H9 (cell line): ENCODE measurements at regions not wholly inside any gene's neighbourhood (a gene's known extent, or its start where the extent isn't known, plus 50 kb on each side); places are given as distances from the start of the nearest gene placed in this dataset.

ENCODE experiments used
- DNase-seq: peaks from one replicate; pipeline ENCODE4 v3.0.0-alpha.2; 2017
- H2AFZ ChIP-seq: one replicate; pipeline ENCODE4 v1.6.1; 2013; ENCODE audit warnings: mild to moderate bottlenecking, low read length, control low read depth, moderate library complexity
- H2AK5ac ChIP-seq: 2 replicates; pipeline ENCODE4 v1.6.1; 2013; ENCODE audit warnings: low read length, control low read depth, mixed read lengths; ENCODE audit not compliant: insufficient read length
- H2BK120ac ChIP-seq: one replicate; pipeline ENCODE4 v1.6.1; 2013; ENCODE audit warnings: low read depth, mild to moderate bottlenecking, low read length, control low read depth, inconsistent platforms; ENCODE audit not compliant: poor library complexity, severe bottlenecking
- H2BK12ac ChIP-seq: 2 replicates; pipeline ENCODE4 v1.6.1; 2013; ENCODE audit warnings: low read length, control low read depth, mixed read lengths, low read depth; ENCODE audit not compliant: insufficient read length
- H2BK15ac ChIP-seq: 2 replicates; pipeline ENCODE4 v1.6.1; 2013; ENCODE audit warnings: low read depth, low read length, control low read depth
- H2BK20ac ChIP-seq: one replicate; pipeline ENCODE4 v1.6.1; 2013; ENCODE audit warnings: low read depth, mild to moderate bottlenecking, low read length, control low read depth, inconsistent platforms; ENCODE audit not compliant: poor library complexity, severe bottlenecking
- H2BK5ac ChIP-seq: 2 replicates; pipeline ENCODE4 v1.6.1; 2013; ENCODE audit warnings: low read length, control low read depth, mixed read lengths; ENCODE audit not compliant: insufficient read length
- H3K14ac ChIP-seq: 2 replicates; pipeline ENCODE4 v1.6.1; 2013; ENCODE audit warnings: low read length, control low read depth; ENCODE audit not compliant: insufficient read depth
- H3K18ac ChIP-seq: 2 replicates; pipeline ENCODE4 v1.6.1; 2013; ENCODE audit warnings: low read depth, mild to moderate bottlenecking, mixed read lengths, low read length, control low read depth; ENCODE audit not compliant: insufficient read length
- H3K23ac ChIP-seq: 2 replicates; pipeline ENCODE4 v1.6.1; 2013; ENCODE audit warnings: low read length, control low read depth, mixed read lengths, low read depth; ENCODE audit not compliant: insufficient read length
- H3K23me2 ChIP-seq: 2 replicates; pipeline ENCODE4 v1.6.1; 2013; ENCODE audit warnings: low read depth, mild to moderate bottlenecking, mixed read lengths, low read length, control low read depth; ENCODE audit not compliant: insufficient read length, poor library complexity, severe bottlenecking
- H3K27ac ChIP-seq: 2 replicates; pipeline ENCODE4 v1.5.1; 2013; ENCODE audit warnings: low read length, control low read depth, mixed read lengths, low read depth; ENCODE audit not compliant: insufficient read length
- H3K27me3 ChIP-seq: 2 replicates; pipeline ENCODE4 v1.6.1; 2013; ENCODE audit warnings: low read length, control low read depth, inconsistent platforms; ENCODE audit not compliant: insufficient read depth
- H3K4ac ChIP-seq: 2 replicates; pipeline ENCODE4 v1.6.1; 2013; ENCODE audit warnings: low read depth, mild to moderate bottlenecking, control low read depth, inconsistent platforms, low read length, moderate library complexity
- H3K4me1 ChIP-seq: 2 replicates; pipeline ENCODE4 v1.6.1; 2013; ENCODE audit warnings: low read length, control low read depth, inconsistent platforms; ENCODE audit not compliant: insufficient read depth
- H3K4me2 ChIP-seq: 2 replicates; pipeline ENCODE4 v1.6.1; 2013; ENCODE audit warnings: low read length, control low read depth, mixed read lengths; ENCODE audit not compliant: insufficient read length, insufficient read depth
- H3K56ac ChIP-seq: 2 replicates; pipeline ENCODE4 v1.6.1; 2013; ENCODE audit warnings: low read depth, mild to moderate bottlenecking, mixed read lengths, low read length, control low read depth; ENCODE audit not compliant: insufficient read length
- H3K79me1 ChIP-seq: 2 replicates; pipeline ENCODE4 v1.6.1; 2013; ENCODE audit warnings: low read depth, mild to moderate bottlenecking, moderate library complexity, low read length, control low read depth, inconsistent platforms; ENCODE audit not compliant: insufficient read depth, poor library complexity, severe bottlenecking
- H3K79me2 ChIP-seq: 2 replicates; pipeline ENCODE4 v1.6.1; 2013; ENCODE audit warnings: low read length, control low read depth, inconsistent platforms; ENCODE audit not compliant: insufficient read depth
- H3K9ac ChIP-seq: 2 replicates; pipeline ENCODE4 v1.6.1; 2013; ENCODE audit warnings: low read length, control low read depth, mixed read lengths; ENCODE audit not compliant: insufficient read length; ENCODE audit errors: extremely low read depth
- H3K9me3 ChIP-seq: one replicate; pipeline ENCODE4 v1.6.1; 2013; ENCODE audit warnings: low read depth, low read length, inconsistent platforms; ENCODE audit not compliant: control insufficient read depth
- H3T11ph ChIP-seq: one replicate; pipeline ENCODE4 v1.6.1; 2013; ENCODE audit warnings: mild to moderate bottlenecking, low read length, control low read depth, inconsistent platforms
- H4K20me1 ChIP-seq: one replicate; pipeline ENCODE4 v1.6.1; 2013; ENCODE audit not compliant: control insufficient read depth, insufficient read length, insufficient read depth
- H4K5ac ChIP-seq: 2 replicates; pipeline ENCODE4 v1.6.1; 2013; ENCODE audit warnings: low read depth, mild to moderate bottlenecking, mixed read lengths, low read length, control low read depth; ENCODE audit not compliant: insufficient read length
- H4K8ac ChIP-seq: replicated peaks from 2 replicates; pipeline ENCODE4 v1.6.1; 2013; ENCODE audit warnings: low read length, control low read depth, mixed read lengths, low read depth; ENCODE audit not compliant: insufficient read length
- H4K91ac ChIP-seq: 2 replicates; pipeline ENCODE4 v1.6.1; 2013; ENCODE audit warnings: low read depth, mild to moderate bottlenecking, moderate library complexity, mixed read lengths, low read length, control low read depth; ENCODE audit not compliant: insufficient read length
- H3K27ac Mint-ChIP-seq, 3 experiments: 2 replicates in 2 of 3; 3 replicates in 1 of 3; pipeline ENCODE4 v1.8.0; 2020 to 2021; ENCODE audit warnings: mixed read lengths in 3 of 3, mild to moderate bottlenecking in 1 of 3, moderate library complexity in 1 of 3
- H3K27me3 Mint-ChIP-seq: 2 replicates; pipeline ENCODE4 v1.8.0; 2021; ENCODE audit warnings: low read depth, mild to moderate bottlenecking, moderate library complexity, mixed read lengths
- H3K36me3 Mint-ChIP-seq, 3 experiments: 2 replicates in 2 of 3; 3 replicates in 1 of 3; pipeline ENCODE4 v1.8.0; 2020 to 2021; ENCODE audit warnings: low read depth in 3 of 3, mixed read lengths in 3 of 3; ENCODE audit not compliant: insufficient read depth in 1 of 3
- H3K4me1 Mint-ChIP-seq, 2 experiments: 2 replicates each; pipeline ENCODE4 v1.8.0; 2020; ENCODE audit warnings: mixed read lengths in 2 of 2
- H3K4me3 Mint-ChIP-seq, 2 experiments: 2 replicates in 1 of 2; 3 replicates in 1 of 2; pipeline ENCODE4 v1.8.0; 2020 to 2021; ENCODE audit warnings: mild to moderate bottlenecking in 2 of 2, mixed read lengths in 2 of 2, moderate library complexity in 1 of 2
- H3K9me3 Mint-ChIP-seq, 2 experiments: 2 replicates in 1 of 2; 3 replicates in 1 of 2; pipeline ENCODE4 v1.8.0; 2020; ENCODE audit warnings: mild to moderate bottlenecking in 2 of 2, mixed read lengths in 2 of 2, moderate library complexity in 1 of 2
- CTCF ChIP-seq: fragments of 200-600 bp; sonication (generic); conservative IDR thresholded peaks from 3 replicates; pipeline ENCODE4 v1.8.0; 2021; ENCODE audit warnings: antibody characterized with exemption, mild to moderate bottlenecking
- WGBS: extraction: QIAGEN DNeasy Blood & Tissue Kit; methylation state at CpG from one replicate; pipeline ENCODE4 v1.1.7; 2013; ENCODE audit warnings: missing lambda C conversion rate, low lambda C conversion rate, mixed read lengths; ENCODE audit not compliant: insufficient read length; ENCODE audit errors: extremely low coverage; 5-methylcytosine and 5-hydroxymethylcytosine counted together

GRCh38 chr18:26631135-26631534 is 82.8 kb upstream of the KCTD1 start:
- peaks cover 0 to 4% (median 3%) of the 10 kb centered on the region in 3 experiments; a peak in 3 of 7 replicates for H3K36me3 Mint-ChIP-seq
- peaks cover 8 to 9% of the 10 kb centered on the region in 2 experiments; a peak in 4 of 5 replicates for H3K9me3 Mint-ChIP-seq
- H2BK5ac ChIP-seq: no peak overlapping the region
- H3K27me3 ChIP-seq: no peaks in the 10 kb centered on the region
- no peak overlapping the region for H3K27ac Mint-ChIP-seq
- H2BK15ac ChIP-seq: no peak overlapping the region
- no peak overlapping the region for H4K8ac ChIP-seq
- no peaks in the 10 kb centered on the region for H3K79me2 ChIP-seq
- no peak overlapping the region for H2AK5ac ChIP-seq
- peaks cover 2% of the 10 kb centered on the region for H3K9me3 ChIP-seq
- no peak for TF ChIP-seq CTCF
- no peak overlapping the region for H2AFZ ChIP-seq
- H3K27ac ChIP-seq: no peak overlapping the region
- H3K4me2 ChIP-seq: no peak overlapping the region
- H3K56ac ChIP-seq: no peak overlapping the region
- H3T11ph ChIP-seq: no peak overlapping the region
- no peaks in the 10 kb centered on the region for H4K20me1 ChIP-seq
- H3K23me2 ChIP-seq: no peaks in the 10 kb centered on the region
- no peak overlapping the region for H4K91ac ChIP-seq
- H3K4me1 ChIP-seq: no peaks in the 10 kb centered on the region
- no peak overlapping the region for H3K14ac ChIP-seq
- H3K4me1 Mint-ChIP-seq: no peaks in the 10 kb centered on the region
- no peak overlapping the region for H2BK12ac ChIP-seq
- H3K18ac ChIP-seq: no peak overlapping the region
- H3K27me3 Mint-ChIP-seq: peaks cover 3% of the 10 kb centered on the region
- H4K5ac ChIP-seq: no peak overlapping the region
- no peak overlapping the region for H3K4me3 Mint-ChIP-seq
- WGBS: no CpG with 5 or more reads among the region's 1 CpG
- DNase-seq: no peak
- no peak overlapping the region for H3K4ac ChIP-seq
- H2BK20ac ChIP-seq: no peak overlapping the region
- no peak overlapping the region for H2BK120ac ChIP-seq
- H3K23ac ChIP-seq: no peak overlapping the region
- no peaks in the 10 kb centered on the region for H3K79me1 ChIP-seq
- H3K9ac ChIP-seq: no peak overlapping the region
